Vagina (tissue), 1 donor: ENCODE measurements at regions not wholly inside any gene's neighbourhood (a gene's known extent, or its start where the extent isn't known, plus 50 kb on each side); places are given as distances from the start of the nearest gene placed in this dataset. TPM values are rescaled to one million over a fixed set of nuclear protein-coding genes. Genes with fewer than 3 reads are reported as not detected.

Experiments used
- small RNA-seq: library from RNA; depleted of rRNA; stranded (forward); fragments of <200 nt; gene quantifications from one replicate; pipeline ENCODE3, GENCODE V24; 2016

Small RNAs in the stretch of these regions (small RNA-seq; reads per million reads assigned to genes)
- gene AL080274.1 = not detected
- not detected for gene RN7SKP111
